ENCODE measurements at regions not wholly inside any gene's neighbourhood (a gene's known extent, or its start where the extent isn't known, plus 50 kb on each side); places are given as distances from the start of the nearest gene placed in this dataset.

DNA sequence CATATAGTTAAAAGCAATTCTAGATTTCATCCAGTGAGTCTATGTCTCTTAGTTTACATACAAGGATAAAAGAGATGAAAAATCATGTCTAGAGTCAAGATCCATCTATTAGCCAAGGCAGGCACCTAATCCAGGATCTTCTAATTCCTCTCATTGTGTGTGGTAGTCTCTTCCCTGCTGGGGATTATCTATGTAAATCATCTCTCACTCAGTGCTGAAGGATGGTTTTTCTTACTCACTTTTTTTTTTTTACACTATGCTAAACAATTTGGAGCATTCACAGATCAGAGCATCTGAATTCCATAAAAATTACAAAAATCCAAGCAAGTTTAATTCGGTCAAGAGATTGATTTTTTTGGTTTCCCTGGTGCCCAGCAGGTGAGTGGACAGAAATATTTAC, 154.9 kb upstream of the GDNF start:
- H3K9me3 ChIP-seq = no peaks in the 10 kb centered on the region
- H3K27ac ChIP-seq = no peak overlapping the region
- intact Hi-C loops (cut with DNase I; ENCODE audit: low total_unique reads) = no loop called here
- no peaks in the 10 kb centered on the region for H3K27me3 ChIP-seq
- no peaks in the 10 kb centered on the region for H3K36me3 ChIP-seq
- no peaks in the 10 kb centered on the region for H3K4me1 ChIP-seq
- no peak for TF ChIP-seq POLR2AphosphoS5 (IDR thresholded peaks at IDR 0.05)
- TF ChIP-seq, protein P1, sequence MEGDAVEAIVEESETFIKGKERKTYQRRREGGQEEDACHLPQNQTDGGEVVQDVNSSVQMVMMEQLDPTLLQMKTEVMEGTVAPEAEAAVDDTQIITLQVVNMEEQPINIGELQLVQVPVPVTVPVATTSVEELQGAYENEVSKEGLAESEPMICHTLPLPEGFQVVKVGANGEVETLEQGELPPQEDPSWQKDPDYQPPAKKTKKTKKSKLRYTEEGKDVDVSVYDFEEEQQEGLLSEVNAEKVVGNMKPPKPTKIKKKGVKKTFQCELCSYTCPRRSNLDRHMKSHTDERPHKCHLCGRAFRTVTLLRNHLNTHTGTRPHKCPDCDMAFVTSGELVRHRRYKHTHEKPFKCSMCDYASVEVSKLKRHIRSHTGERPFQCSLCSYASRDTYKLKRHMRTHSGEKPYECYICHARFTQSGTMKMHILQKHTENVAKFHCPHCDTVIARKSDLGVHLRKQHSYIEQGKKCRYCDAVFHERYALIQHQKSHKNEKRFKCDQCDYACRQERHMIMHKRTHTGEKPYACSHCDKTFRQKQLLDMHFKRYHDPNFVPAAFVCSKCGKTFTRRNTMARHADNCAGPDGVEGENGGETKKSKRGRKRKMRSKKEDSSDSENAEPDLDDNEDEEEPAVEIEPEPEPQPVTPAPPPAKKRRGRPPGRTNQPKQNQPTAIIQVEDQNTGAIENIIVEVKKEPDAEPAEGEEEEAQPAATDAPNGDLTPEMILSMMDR (IDR thresholded peaks at IDR 0.05) = no peak
- no peak for TF ChIP-seq POLR2A (IDR thresholded peaks at IDR 0.05)
- DNase-seq (ENCODE audit: low spot score in 2 of 2) = no peak
- H3K4me3 ChIP-seq = no peak overlapping the region

DNA sequence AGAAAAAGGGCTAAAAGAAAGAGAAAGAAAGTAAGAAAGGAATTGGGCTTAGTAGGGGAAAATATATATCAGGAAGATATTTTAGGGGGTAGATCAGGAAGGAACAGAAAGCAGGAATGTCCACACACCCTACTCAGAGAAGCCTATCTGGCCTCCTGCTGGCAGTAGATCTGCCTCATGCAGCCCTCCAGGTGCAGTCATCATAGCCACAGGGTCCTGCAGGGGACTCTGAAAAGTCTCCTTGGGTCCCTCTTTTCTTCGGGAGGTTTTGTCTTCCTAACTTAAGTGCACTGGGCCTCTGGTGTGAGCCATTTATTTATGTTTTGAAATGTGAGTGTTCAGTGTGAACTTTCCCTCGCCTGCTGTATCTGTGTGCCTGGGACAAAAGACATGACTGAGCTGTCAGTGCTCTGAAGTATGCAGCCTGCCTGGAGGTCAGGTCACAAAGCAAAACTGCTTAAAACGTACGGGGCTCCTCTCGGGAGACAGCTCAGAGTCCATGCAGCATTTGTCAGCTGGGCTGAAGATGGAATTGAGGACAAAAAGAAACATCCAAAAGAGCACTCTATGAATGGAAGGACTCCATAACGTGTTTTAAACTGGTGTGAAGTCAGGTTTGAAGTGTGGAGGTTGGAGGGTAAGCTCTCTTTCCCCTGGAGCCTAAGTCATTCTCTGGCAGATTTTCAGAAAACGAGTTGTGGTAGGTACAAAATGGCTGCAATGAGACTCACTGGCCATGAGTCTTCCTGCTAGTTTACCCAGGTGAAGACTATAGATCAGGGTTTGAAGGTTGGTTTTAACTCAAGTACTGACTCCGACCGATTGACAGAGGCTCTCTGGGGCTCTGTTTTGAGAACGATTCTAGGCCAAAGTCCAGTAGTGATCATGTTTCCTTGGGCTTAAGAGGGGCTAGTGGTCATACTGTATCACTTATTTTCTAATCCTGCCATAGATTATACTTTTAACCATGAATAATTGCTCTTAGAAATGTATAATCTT, 151.8 kb upstream of the GDNF start:
- Histone ChIP-seq H3K4me1 (no peaks in the 10 kb centered on the region), H3K27me3 (no peaks in the 10 kb centered on the region), H3K4me3 (no peak overlapping the region), H3K36me3 (no peaks in the 10 kb centered on the region), H3K9me3 (no peaks in the 10 kb centered on the region), H3K27ac (no peak overlapping the region)
- TF ChIP-seq POLR2A (IDR thresholded peaks at IDR 0.05) (no peak), POLR2AphosphoS5 (IDR thresholded peaks at IDR 0.05) (no peak)
- TF ChIP-seq, protein P1 (IDR thresholded peaks at IDR 0.05) = no peak
- intact Hi-C loops (cut with DNase I; ENCODE audit: low total_unique reads) = no loop called here
- no peak for DNase-seq (ENCODE audit: low spot score in 2 of 2)

- Histone ChIP-seq H3K36me3 (no peaks in the 10 kb centered on the region), H3K27me3 (no peaks in the 10 kb centered on the region), H3K4me3 (no peak overlapping the region), H3K4me1 (no peaks in the 10 kb centered on the region), H3K9me3 (no peaks in the 10 kb centered on the region), H3K27ac (no peak overlapping the region)
- TF ChIP-seq POLR2A (IDR thresholded peaks at IDR 0.05) = no peak
- TF ChIP-seq, protein P1 (IDR thresholded peaks at IDR 0.05) = no peak
- no peak for TF ChIP-seq POLR2AphosphoS5 (IDR thresholded peaks at IDR 0.05)
- intact Hi-C loops (cut with DNase I; ENCODE audit: low total_unique reads) = loop anchor here (1.0 kb wide), 1 partner anchor 27 kb away; no protein-coding TSS in a partner anchor
- no peak for DNase-seq (ENCODE audit: low spot score in 2 of 2)
These were observed 150.0 kb upstream of the GDNF start for GRCh38 chr5:37989884-37990283.

GRCh38 chr5:37988454-37989046, 148.7 kb upstream of the GDNF start:
- no peaks in the 10 kb centered on the region for H3K27me3 ChIP-seq
- intact Hi-C loops (cut with DNase I; ENCODE audit: low total_unique reads) = no loop called here
- H3K27ac ChIP-seq = no peak overlapping the region
- TF ChIP-seq, protein P1 (IDR thresholded peaks at IDR 0.05) = no peak
- TF ChIP-seq POLR2A (IDR thresholded peaks at IDR 0.05) (no peak), POLR2AphosphoS5 (IDR thresholded peaks at IDR 0.05) (no peak)
- H3K4me3 ChIP-seq = no peak overlapping the region
- no peaks in the 10 kb centered on the region for H3K36me3 ChIP-seq
- no peak for DNase-seq (ENCODE audit: low spot score in 2 of 2)
- no peaks in the 10 kb centered on the region for H3K9me3 ChIP-seq
- H3K4me1 ChIP-seq = no peaks in the 10 kb centered on the region

GRCh38 chr5:37984300-37984699, 144.5 kb upstream of the GDNF start:
- intact Hi-C loops (cut with DNase I; ENCODE audit: low total_unique reads) = no loop called here
- no peak overlapping the region for H3K27ac ChIP-seq
- TF ChIP-seq POLR2AphosphoS5 (IDR thresholded peaks at IDR 0.05) (no peak), POLR2A (IDR thresholded peaks at IDR 0.05) (no peak)
- TF ChIP-seq, protein P1 (IDR thresholded peaks at IDR 0.05) = no peak
- H3K27me3 ChIP-seq = no peaks in the 10 kb centered on the region
- no peaks in the 10 kb centered on the region for H3K4me1 ChIP-seq
- no peak for DNase-seq (ENCODE audit: low spot score in 2 of 2)
- no peak overlapping the region for H3K4me3 ChIP-seq
- H3K9me3 ChIP-seq = no peaks in the 10 kb centered on the region
- no peaks in the 10 kb centered on the region for H3K36me3 ChIP-seq

All from breast epithelium (tissue), 4 donors.